ENCODE measurements at regions not wholly inside any gene's neighbourhood (a gene's known extent, or its start where the extent isn't known, plus 50 kb on each side); places are given as distances from the start of the nearest gene placed in this dataset.

GRCh38 chr3:106208967-106209366 lies 340.2 kb upstream of the CBLB start:
- WGBS, 2 donors (ENCODE audit: extremely low coverage in 2 of 2, insufficient read length in 2 of 2, insufficient replicate concordance in 1 of 2) = no CpG with 5 or more reads among the region's 2 CpGs
- Histone ChIP-seq H3K79me1 (ENCODE audit: low read depth, low read length) (no peaks in the 10 kb centered on the region), H4K91ac (ENCODE audit: low read depth, low read length, poor library complexity) (no peak overlapping the region), H2BK5ac (ENCODE audit: low read length) (no peak overlapping the region), H2AK5ac (ENCODE audit: low read depth, low read length) (no peak overlapping the region), H3K27ac (replicated peaks; ENCODE audit: low read length) (no peak overlapping the region), H3K18ac (ENCODE audit: low read length) (no peak overlapping the region), H2AFZ (ENCODE audit: low read length) (no peak overlapping the region), H3K4me3 (ENCODE audit: low read length in 2 of 2) (no peak overlapping the region), H4K8ac (ENCODE audit: low read depth, low read length) (no peak overlapping the region), H2BK120ac (ENCODE audit: low read depth, low read length) (no peak overlapping the region), H3K36me3 (replicated peaks in 1 of 2; ENCODE audit: control insufficient read depth in 2 of 2, insufficient read depth in 2 of 2, low read length in 2 of 2) (no peaks in the 10 kb centered on the region), H3K27me3 (ENCODE audit: control insufficient read depth in 3 of 3, insufficient read depth in 3 of 3, low read depth in 1 of 3, low read length in 3 of 3) (no peaks in the 10 kb centered on the region), H3K4me1 (ENCODE audit: control insufficient read depth in 2 of 2, insufficient read depth in 1 of 2, low read depth in 1 of 2, low read length in 2 of 2) (no peaks in the 10 kb centered on the region), H3K23ac (ENCODE audit: low read depth, low read length, poor library complexity) (no peak overlapping the region), H3K4me2 (ENCODE audit: insufficient read depth, low read length, poor library complexity, severe bottlenecking) (no peak overlapping the region), H2BK15ac (ENCODE audit: low read length) (no peak overlapping the region), H3K9ac (ENCODE audit: low read depth, low read length, poor library complexity) (no peak overlapping the region), H2BK12ac (ENCODE audit: low read length) (no peak overlapping the region), H3K4ac (ENCODE audit: low read length) (no peak overlapping the region), H3K14ac (ENCODE audit: low read length) (no peak overlapping the region), H3K9me3 (replicated peaks in 1 of 2; ENCODE audit: control insufficient read depth in 2 of 2, insufficient read depth in 1 of 2, low read depth in 1 of 2, low read length in 2 of 2) (no peaks in the 10 kb centered on the region)
- DNase-seq (ENCODE audit: low spot score) = no peak

GRCh38 chr3:106209482-106209881 lies 340.7 kb upstream of the CBLB start:
- DNase-seq (ENCODE audit: low spot score) = no peak
- Histone ChIP-seq H2AFZ (ENCODE audit: low read length) (no peak overlapping the region), H3K4me1 (ENCODE audit: control insufficient read depth in 2 of 2, insufficient read depth in 1 of 2, low read depth in 1 of 2, low read length in 2 of 2) (no peaks in the 10 kb centered on the region), H2BK5ac (ENCODE audit: low read length) (no peak overlapping the region), H2AK5ac (ENCODE audit: low read depth, low read length) (no peak overlapping the region), H3K9ac (ENCODE audit: low read depth, low read length, poor library complexity) (no peak overlapping the region), H3K79me1 (ENCODE audit: low read depth, low read length) (no peaks in the 10 kb centered on the region), H3K4ac (ENCODE audit: low read length) (no peak overlapping the region), H2BK120ac (ENCODE audit: low read depth, low read length) (no peak overlapping the region), H3K36me3 (replicated peaks in 1 of 2; ENCODE audit: control insufficient read depth in 2 of 2, insufficient read depth in 2 of 2, low read length in 2 of 2) (no peaks in the 10 kb centered on the region), H3K9me3 (replicated peaks in 1 of 2; ENCODE audit: control insufficient read depth in 2 of 2, insufficient read depth in 1 of 2, low read depth in 1 of 2, low read length in 2 of 2) (no peaks in the 10 kb centered on the region), H2BK15ac (ENCODE audit: low read length) (no peak overlapping the region), H3K4me3 (ENCODE audit: low read length in 2 of 2) (no peak overlapping the region), H3K4me2 (ENCODE audit: insufficient read depth, low read length, poor library complexity, severe bottlenecking) (no peak overlapping the region), H3K14ac (ENCODE audit: low read length) (no peak overlapping the region), H3K18ac (ENCODE audit: low read length) (no peak overlapping the region), H3K23ac (ENCODE audit: low read depth, low read length, poor library complexity) (no peak overlapping the region), H2BK12ac (ENCODE audit: low read length) (no peak overlapping the region), H3K27me3 (ENCODE audit: control insufficient read depth in 3 of 3, insufficient read depth in 3 of 3, low read depth in 1 of 3, low read length in 3 of 3) (no peaks in the 10 kb centered on the region), H4K91ac (ENCODE audit: low read depth, low read length, poor library complexity) (no peak overlapping the region), H3K27ac (replicated peaks; ENCODE audit: low read length) (no peak overlapping the region), H4K8ac (ENCODE audit: low read depth, low read length) (no peak overlapping the region)
- no CpG with 5 or more reads among the region's 1 CpG for WGBS, 2 donors (ENCODE audit: extremely low coverage in 2 of 2, insufficient read length in 2 of 2, insufficient replicate concordance in 1 of 2)

- H2AFZ ChIP-seq (ENCODE audit: low read length) = no peak overlapping the region
- H4K91ac ChIP-seq (ENCODE audit: low read depth, low read length, poor library complexity) = no peak overlapping the region
- H2BK120ac ChIP-seq (ENCODE audit: low read depth, low read length) = no peak overlapping the region
- H3K4me1 ChIP-seq (ENCODE audit: control insufficient read depth in 2 of 2, insufficient read depth in 1 of 2, low read depth in 1 of 2, low read length in 2 of 2) = no peaks in the 10 kb centered on the region
- no peak overlapping the region for H4K8ac ChIP-seq (ENCODE audit: low read depth, low read length)
- no peaks in the 10 kb centered on the region for H3K79me1 ChIP-seq (ENCODE audit: low read depth, low read length)
- no peaks in the 10 kb centered on the region for H3K9me3 ChIP-seq (replicated peaks in 1 of 2; ENCODE audit: control insufficient read depth in 2 of 2, insufficient read depth in 1 of 2, low read depth in 1 of 2, low read length in 2 of 2)
- no peak overlapping the region for H3K14ac ChIP-seq (ENCODE audit: low read length)
- no peak overlapping the region for H3K23ac ChIP-seq (ENCODE audit: low read depth, low read length, poor library complexity)
- no peak overlapping the region for H3K4me2 ChIP-seq (ENCODE audit: insufficient read depth, low read length, poor library complexity, severe bottlenecking)
- H3K4ac ChIP-seq (ENCODE audit: low read length) = no peak overlapping the region
- no peak overlapping the region for H3K18ac ChIP-seq (ENCODE audit: low read length)
- no peaks in the 10 kb centered on the region for H3K36me3 ChIP-seq (replicated peaks in 1 of 2; ENCODE audit: control insufficient read depth in 2 of 2, insufficient read depth in 2 of 2, low read length in 2 of 2)
- H3K27me3 ChIP-seq (ENCODE audit: control insufficient read depth in 3 of 3, insufficient read depth in 3 of 3, low read depth in 1 of 3, low read length in 3 of 3) = no peaks in the 10 kb centered on the region
- no peak overlapping the region for H3K27ac ChIP-seq (replicated peaks; ENCODE audit: low read length)
- no CpG with 5 or more reads among the region's 3 CpGs for WGBS, 2 donors (ENCODE audit: extremely low coverage in 2 of 2, insufficient read length in 2 of 2, insufficient replicate concordance in 1 of 2)
- DNase-seq (ENCODE audit: low spot score) = no peak
- no peak overlapping the region for H2BK12ac ChIP-seq (ENCODE audit: low read length)
- no peak overlapping the region for H2BK5ac ChIP-seq (ENCODE audit: low read length)
- no peak overlapping the region for H3K9ac ChIP-seq (ENCODE audit: low read depth, low read length, poor library complexity)
- H2AK5ac ChIP-seq (ENCODE audit: low read depth, low read length) = no peak overlapping the region
- no peak overlapping the region for H2BK15ac ChIP-seq (ENCODE audit: low read length)
- H3K4me3 ChIP-seq (ENCODE audit: low read length in 2 of 2) = no peak overlapping the region
Measured at GRCh38 chr3:106210923-106211322, 342.1 kb upstream of the CBLB start.

GRCh38 chr3:106212665-106213222 lies 343.9 kb upstream of the CBLB start:
- DNase-seq (ENCODE audit: low spot score) = no peak
- Histone ChIP-seq H3K36me3 (replicated peaks in 1 of 2; ENCODE audit: control insufficient read depth in 2 of 2, insufficient read depth in 2 of 2, low read length in 2 of 2) (no peaks in the 10 kb centered on the region), H2BK120ac (ENCODE audit: low read depth, low read length) (no peak overlapping the region), H2AFZ (ENCODE audit: low read length) (peak overlapping the region; percentile 46), H3K27me3 (ENCODE audit: control insufficient read depth in 3 of 3, insufficient read depth in 3 of 3, low read depth in 1 of 3, low read length in 3 of 3) (no peaks in the 10 kb centered on the region), H3K23ac (ENCODE audit: low read depth, low read length, poor library complexity) (no peak overlapping the region), H3K4me2 (ENCODE audit: insufficient read depth, low read length, poor library complexity, severe bottlenecking) (no peak overlapping the region), H3K14ac (ENCODE audit: low read length) (no peak overlapping the region), H3K79me1 (ENCODE audit: low read depth, low read length) (no peaks in the 10 kb centered on the region), H3K18ac (ENCODE audit: low read length) (no peak overlapping the region), H2BK12ac (ENCODE audit: low read length) (no peak overlapping the region), H3K27ac (replicated peaks; ENCODE audit: low read length) (no peak overlapping the region), H3K4ac (ENCODE audit: low read length) (no peak overlapping the region), H3K9me3 (replicated peaks in 1 of 2; ENCODE audit: control insufficient read depth in 2 of 2, insufficient read depth in 1 of 2, low read depth in 1 of 2, low read length in 2 of 2) (no peaks in the 10 kb centered on the region), H4K91ac (ENCODE audit: low read depth, low read length, poor library complexity) (no peak overlapping the region), H3K4me1 (ENCODE audit: control insufficient read depth in 2 of 2, insufficient read depth in 1 of 2, low read depth in 1 of 2, low read length in 2 of 2) (no peaks in the 10 kb centered on the region), H2BK5ac (ENCODE audit: low read length) (no peak overlapping the region), H4K8ac (ENCODE audit: low read depth, low read length) (no peak overlapping the region), H3K9ac (ENCODE audit: low read depth, low read length, poor library complexity) (no peak overlapping the region), H2BK15ac (ENCODE audit: low read length) (no peak overlapping the region), H2AK5ac (ENCODE audit: low read depth, low read length) (no peak overlapping the region), H3K4me3 (ENCODE audit: low read length in 2 of 2) (no peak overlapping the region)
- WGBS, 2 donors (ENCODE audit: extremely low coverage in 2 of 2, insufficient read length in 2 of 2, insufficient replicate concordance in 1 of 2) = no CpG with 5 or more reads among the region's 1 CpG

Measured in neuronal stem cell (in vitro differentiated cells).